H1 (cell line): ENCODE measurements at regions not wholly inside any gene's neighbourhood (a gene's known extent, or its start where the extent isn't known, plus 50 kb on each side); places are given as distances from the start of the nearest gene placed in this dataset.

Experiments used
- EGR1 ChIP-seq: IDR thresholded peaks from 2 replicates; pipeline ENCODE4 v1.6.1; 2011; ENCODE audit warnings: low read depth, low read length, borderline replicate concordance
- FOSL1 ChIP-seq: IDR thresholded peaks from 2 replicates; pipeline ENCODE4 v1.6.1; 2011; ENCODE audit warnings: mild to moderate bottlenecking, low read depth, low read length, moderate library complexity; ENCODE audit not compliant: insufficient read depth
- GABPA ChIP-seq: IDR thresholded peaks from 2 replicates; pipeline ENCODE4 v1.6.1; 2011; ENCODE audit warnings: mild to moderate bottlenecking, low read length, moderate library complexity, borderline replicate concordance; ENCODE audit not compliant: insufficient read depth
- GTF2F1 ChIP-seq: IDR thresholded peaks from 2 replicates; pipeline ENCODE4 v1.6.1; 2012; ENCODE audit warnings: low read depth, low read length, improper control_type of control experiment, borderline replicate concordance
- POLR2AphosphoS5 ChIP-seq: IDR thresholded peaks from 2 replicates; pipeline ENCODE4 v1.6.1; 2011; ENCODE audit warnings: low read depth, low read length
- SRF ChIP-seq: IDR thresholded peaks from 2 replicates; pipeline ENCODE4 v1.6.1; 2011; ENCODE audit warnings: mild to moderate bottlenecking, low read depth, low read length, moderate library complexity
- YY1 ChIP-seq: IDR thresholded peaks from 2 replicates; pipeline ENCODE4 v1.6.1; 2011; ENCODE audit warnings: low read depth, mild to moderate bottlenecking, low read length
- TF ChIP-seq, protein P1 (sequence below), 3 experiments: IDR thresholded peaks; 1 replicate in 2 of 3; 2 replicates in 1 of 3; pipeline versions ENCODE4 v1.5.1 to v1.6.1; 2011; ENCODE audit warnings: low read length in 3 of 3, mild to moderate bottlenecking in 3 of 3, inconsistent platforms in 2 of 3, low read depth in 1 of 3, moderate library complexity in 1 of 3; ENCODE audit not compliant: insufficient read depth in 1 of 3; ENCODE audit errors: control extremely low read depth in 1 of 3
- TF ChIP-seq, protein P2 (sequence below): IDR thresholded peaks from 2 replicates; pipeline ENCODE4 v1.6.1; 2011; ENCODE audit warnings: low read length, improper control_type of control experiment
- TF ChIP-seq, protein P3 (sequence below): IDR thresholded peaks from 2 replicates; pipeline ENCODE4 v1.6.1; 2011; ENCODE audit warnings: low read depth, mild to moderate bottlenecking, low read length; ENCODE audit not compliant: insufficient read depth

DNA sequence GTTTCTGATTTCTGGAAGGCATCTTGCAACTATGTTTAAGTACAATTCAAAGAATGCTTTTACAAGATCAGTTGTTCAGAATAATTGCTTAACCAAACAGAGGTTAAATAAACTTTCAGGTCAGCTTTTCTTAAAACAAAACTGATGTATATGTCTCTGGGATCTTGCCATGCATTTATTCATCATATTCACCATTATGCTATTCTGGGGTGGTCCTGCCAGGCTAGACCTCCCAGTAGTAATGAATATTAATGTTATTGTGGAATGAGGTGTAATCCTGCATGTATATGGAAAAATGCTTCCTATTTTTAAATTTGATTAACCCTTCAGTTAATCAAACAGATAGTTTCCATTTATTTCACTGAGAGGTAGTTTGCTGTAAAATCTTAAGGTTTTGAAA, 129.3 kb upstream of the RGPD4 start:
- TF ChIP-seq, protein P1, sequence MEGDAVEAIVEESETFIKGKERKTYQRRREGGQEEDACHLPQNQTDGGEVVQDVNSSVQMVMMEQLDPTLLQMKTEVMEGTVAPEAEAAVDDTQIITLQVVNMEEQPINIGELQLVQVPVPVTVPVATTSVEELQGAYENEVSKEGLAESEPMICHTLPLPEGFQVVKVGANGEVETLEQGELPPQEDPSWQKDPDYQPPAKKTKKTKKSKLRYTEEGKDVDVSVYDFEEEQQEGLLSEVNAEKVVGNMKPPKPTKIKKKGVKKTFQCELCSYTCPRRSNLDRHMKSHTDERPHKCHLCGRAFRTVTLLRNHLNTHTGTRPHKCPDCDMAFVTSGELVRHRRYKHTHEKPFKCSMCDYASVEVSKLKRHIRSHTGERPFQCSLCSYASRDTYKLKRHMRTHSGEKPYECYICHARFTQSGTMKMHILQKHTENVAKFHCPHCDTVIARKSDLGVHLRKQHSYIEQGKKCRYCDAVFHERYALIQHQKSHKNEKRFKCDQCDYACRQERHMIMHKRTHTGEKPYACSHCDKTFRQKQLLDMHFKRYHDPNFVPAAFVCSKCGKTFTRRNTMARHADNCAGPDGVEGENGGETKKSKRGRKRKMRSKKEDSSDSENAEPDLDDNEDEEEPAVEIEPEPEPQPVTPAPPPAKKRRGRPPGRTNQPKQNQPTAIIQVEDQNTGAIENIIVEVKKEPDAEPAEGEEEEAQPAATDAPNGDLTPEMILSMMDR (IDR thresholded peaks at IDR 0.05; ENCODE audit: control extremely low read depth in 1 of 3, insufficient read depth in 1 of 3, low read depth in 1 of 3, low read length in 3 of 3) = no peak
- TF ChIP-seq, protein P2, sequence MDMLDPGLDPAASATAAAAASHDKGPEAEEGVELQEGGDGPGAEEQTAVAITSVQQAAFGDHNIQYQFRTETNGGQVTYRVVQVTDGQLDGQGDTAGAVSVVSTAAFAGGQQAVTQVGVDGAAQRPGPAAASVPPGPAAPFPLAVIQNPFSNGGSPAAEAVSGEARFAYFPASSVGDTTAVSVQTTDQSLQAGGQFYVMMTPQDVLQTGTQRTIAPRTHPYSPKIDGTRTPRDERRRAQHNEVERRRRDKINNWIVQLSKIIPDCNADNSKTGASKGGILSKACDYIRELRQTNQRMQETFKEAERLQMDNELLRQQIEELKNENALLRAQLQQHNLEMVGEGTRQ = no peak
- no peak for TF ChIP-seq GABPA
- TF ChIP-seq EGR1 = no peak
- TF ChIP-seq FOSL1 = no peak
- TF ChIP-seq YY1 = no peak
- no peak for TF ChIP-seq POLR2AphosphoS5
- TF ChIP-seq GTF2F1 = no peak
- TF ChIP-seq, protein P3, sequence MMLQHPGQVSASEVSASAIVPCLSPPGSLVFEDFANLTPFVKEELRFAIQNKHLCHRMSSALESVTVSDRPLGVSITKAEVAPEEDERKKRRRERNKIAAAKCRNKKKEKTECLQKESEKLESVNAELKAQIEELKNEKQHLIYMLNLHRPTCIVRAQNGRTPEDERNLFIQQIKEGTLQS = no peak
- no peak for TF ChIP-seq SRF
